ENCODE measurements at regions not wholly inside any gene's neighbourhood (a gene's known extent, or its start where the extent isn't known, plus 50 kb on each side); places are given as distances from the start of the nearest gene placed in this dataset.

- ATAC-seq (replicated peaks in 1 of 2), result no peak
- Mint-ChIP-seq H3K27me3 (ENCODE audit: low read depth) (peaks cover 40% of the 10 kb centered on the region), H3K36me3 (ENCODE audit: insufficient read depth in 2 of 2) (no peaks in the 10 kb centered on the region), H3K9me3 (peaks cover 0 to 1% of the 10 kb centered on the region in 2 donors), H3K27ac (no peak overlapping the region), H3K4me3 (no peak overlapping the region), H3K4me1 (ENCODE audit: low read depth) (peaks cover 8% of the 10 kb centered on the region)
- no peak for DNase-seq
These were observed 179.2 kb upstream of the PROK2 start for GRCh38 chr3:71964170-71964569.

- peak; percentile 54 to 76 for ATAC-seq (replicated peaks in 1 of 2)
- H3K27ac Mint-ChIP-seq, result no peak overlapping the region
- H3K36me3 Mint-ChIP-seq (ENCODE audit: insufficient read depth in 2 of 2), result peaks cover 0 to under 1% of the 10 kb centered on the region in 2 donors
These were observed 177.8 kb upstream of the PROK2 start for GRCh38 chr3:71962561-71963240.

GRCh38 chr3:71961891-71962290 lies 176.9 kb upstream of the PROK2 start:
- no peak for DNase-seq
- Mint-ChIP-seq H3K36me3 (ENCODE audit: insufficient read depth in 2 of 2) (peaks cover 0 to 5% of the 10 kb centered on the region in 2 donors), H3K27ac (no peak overlapping the region), H3K4me1 (ENCODE audit: low read depth) (peaks cover 27% of the 10 kb centered on the region), H3K4me3 (no peak overlapping the region), H3K9me3 (peaks cover 0 to 1% of the 10 kb centered on the region in 2 donors), H3K27me3 (ENCODE audit: low read depth) (peaks cover 30% of the 10 kb centered on the region)
- ATAC-seq (replicated peaks in 1 of 2), result no peak

More at GRCh38 chr3:71962561-71963240, 177.8 kb upstream of the PROK2 start:
- Mint-ChIP-seq H3K4me1 (ENCODE audit: low read depth) (peaks cover 21% of the 10 kb centered on the region), H3K27me3 (ENCODE audit: low read depth) (peaks cover 33% of the 10 kb centered on the region), H3K9me3 (peaks cover 0 to 1% of the 10 kb centered on the region in 2 donors), H3K4me3 (no peak overlapping the region)
- no peak for DNase-seq

GRCh38 chr3:71961378-71961777 lies 176.4 kb upstream of the PROK2 start:
- peaks cover 0 to 5% of the 10 kb centered on the region in 2 donors for H3K36me3 Mint-ChIP-seq (ENCODE audit: insufficient read depth in 2 of 2)
- no peak overlapping the region for H3K27ac Mint-ChIP-seq
- no peak for ATAC-seq (replicated peaks in 1 of 2)
- peaks cover 0 to 1% of the 10 kb centered on the region in 2 donors for H3K9me3 Mint-ChIP-seq
- H3K4me1 Mint-ChIP-seq (ENCODE audit: low read depth), result peaks cover 27% of the 10 kb centered on the region
- DNase-seq, result no peak
- H3K27me3 Mint-ChIP-seq (ENCODE audit: low read depth), result peaks cover 25% of the 10 kb centered on the region
- H3K4me3 Mint-ChIP-seq, result no peak overlapping the region

GRCh38 chr3:71958533-71958932 lies 173.6 kb upstream of the PROK2 start:
- Mint-ChIP-seq H3K4me1 (ENCODE audit: low read depth) (peaks cover 42% of the 10 kb centered on the region), H3K36me3 (ENCODE audit: insufficient read depth in 2 of 2) (peaks cover 0 to 5% of the 10 kb centered on the region in 2 donors), H3K9me3 (no peaks in the 10 kb centered on the region), H3K27me3 (ENCODE audit: low read depth) (peaks cover 12% of the 10 kb centered on the region), H3K4me3 (peak overlapping the region; percentile 23 to 56), H3K27ac (no peak overlapping the region)
- peak in 1 of 2 donors; percentile 16 for DNase-seq
- ATAC-seq (replicated peaks in 1 of 2), result peak; percentile 60 to 72

- H3K27me3 Mint-ChIP-seq (ENCODE audit: low read depth), result peaks cover 12% of the 10 kb centered on the region
- H3K27ac Mint-ChIP-seq, result no peak overlapping the region
- peaks cover 34% of the 10 kb centered on the region for H3K4me1 Mint-ChIP-seq (ENCODE audit: low read depth)
- DNase-seq, result no peak
- no peak for ATAC-seq (replicated peaks in 1 of 2)
- H3K4me3 Mint-ChIP-seq, result peak overlapping the region in 1 of 2 donors; percentile 7
- H3K36me3 Mint-ChIP-seq (ENCODE audit: insufficient read depth in 2 of 2), result peaks cover 0 to 5% of the 10 kb centered on the region in 2 donors
- no peaks in the 10 kb centered on the region for H3K9me3 Mint-ChIP-seq
These were observed 171.8 kb upstream of the PROK2 start for GRCh38 chr3:71956716-71957115.

GRCh38 chr3:71956069-71956340 lies 171.1 kb upstream of the PROK2 start:
- H3K27me3 Mint-ChIP-seq (ENCODE audit: low read depth), result peaks cover 7% of the 10 kb centered on the region
- peak in 1 of 2 donors; percentile 39 for ATAC-seq (replicated peaks in 1 of 2)
- no peaks in the 10 kb centered on the region for H3K9me3 Mint-ChIP-seq
- no peak for DNase-seq
- H3K36me3 Mint-ChIP-seq (ENCODE audit: insufficient read depth in 2 of 2), result peaks cover 0 to 5% of the 10 kb centered on the region in 2 donors
- H3K4me1 Mint-ChIP-seq (ENCODE audit: low read depth), result peaks cover 34% of the 10 kb centered on the region
- peak overlapping the region; percentile 60 to 72 for H3K4me3 Mint-ChIP-seq
- H3K27ac Mint-ChIP-seq, result no peak overlapping the region

GRCh38 chr3:71955240-71956068 lies 170.5 kb upstream of the PROK2 start:
- peak overlapping the region; percentile 72 for H3K27ac Mint-ChIP-seq
- ATAC-seq (replicated peaks in 1 of 2) (peak; percentile 82 to 90), DNase-seq (peak; percentile 48 to 61)
- H3K27me3 Mint-ChIP-seq (ENCODE audit: low read depth), result peaks cover 1% of the 10 kb centered on the region
- peaks cover 0 to 5% of the 10 kb centered on the region in 2 donors for H3K36me3 Mint-ChIP-seq (ENCODE audit: insufficient read depth in 2 of 2)
- peaks cover 34% of the 10 kb centered on the region for H3K4me1 Mint-ChIP-seq (ENCODE audit: low read depth)
- peak overlapping the region; percentile 60 to 72 for H3K4me3 Mint-ChIP-seq
- no peaks in the 10 kb centered on the region for H3K9me3 Mint-ChIP-seq

GRCh38 chr3:71951842-71952241 lies 166.9 kb upstream of the PROK2 start:
- H3K9me3 Mint-ChIP-seq, result no peaks in the 10 kb centered on the region
- ATAC-seq (replicated peaks in 1 of 2) (no peak), DNase-seq (no peak)
- H3K4me3 Mint-ChIP-seq, result no peak overlapping the region
- peaks cover 7% of the 10 kb centered on the region for H3K27me3 Mint-ChIP-seq (ENCODE audit: low read depth)
- no peaks in the 10 kb centered on the region for H3K36me3 Mint-ChIP-seq (ENCODE audit: insufficient read depth in 2 of 2)
- no peak overlapping the region for H3K27ac Mint-ChIP-seq
- H3K4me1 Mint-ChIP-seq (ENCODE audit: low read depth), result peaks cover 16% of the 10 kb centered on the region

GRCh38 chr3:71951361-71951760 lies 166.4 kb upstream of the PROK2 start:
- Mint-ChIP-seq H3K9me3 (no peaks in the 10 kb centered on the region), H3K4me1 (ENCODE audit: low read depth) (peaks cover 15% of the 10 kb centered on the region), H3K27me3 (ENCODE audit: low read depth) (peaks cover 8% of the 10 kb centered on the region), H3K4me3 (no peak overlapping the region), H3K27ac (no peak overlapping the region), H3K36me3 (ENCODE audit: insufficient read depth in 2 of 2) (no peaks in the 10 kb centered on the region)
- DNase-seq, result no peak
- no peak for ATAC-seq (replicated peaks in 1 of 2)

GRCh38 chr3:71949442-71949841 lies 164.5 kb upstream of the PROK2 start:
- DNase-seq (no peak), ATAC-seq (replicated peaks in 1 of 2) (no peak)
- Mint-ChIP-seq H3K36me3 (ENCODE audit: insufficient read depth in 2 of 2) (no peaks in the 10 kb centered on the region), H3K4me1 (ENCODE audit: low read depth) (no peaks in the 10 kb centered on the region), H3K27me3 (ENCODE audit: low read depth) (peaks cover 8% of the 10 kb centered on the region), H3K9me3 (no peaks in the 10 kb centered on the region), H3K4me3 (no peak overlapping the region), H3K27ac (no peak overlapping the region)

- Mint-ChIP-seq H3K4me1 (ENCODE audit: low read depth) (no peaks in the 10 kb centered on the region), H3K36me3 (ENCODE audit: insufficient read depth in 2 of 2) (no peaks in the 10 kb centered on the region), H3K4me3 (no peak overlapping the region), H3K27ac (no peak overlapping the region), H3K9me3 (peaks cover 0 to 1% of the 10 kb centered on the region in 2 donors), H3K27me3 (ENCODE audit: low read depth) (peaks cover 33% of the 10 kb centered on the region)
- no peak for ATAC-seq (replicated peaks in 1 of 2)
- no peak for DNase-seq
These were observed 159.6 kb upstream of the PROK2 start for GRCh38 chr3:71944482-71945065.

GRCh38 chr3:71942432-71943187 lies 157.7 kb upstream of the PROK2 start:
- ATAC-seq (replicated peaks in 1 of 2) (no peak), DNase-seq (no peak)
- Mint-ChIP-seq H3K4me3 (no peak overlapping the region), H3K9me3 (peaks cover 0 to 1% of the 10 kb centered on the region in 2 donors), H3K36me3 (ENCODE audit: insufficient read depth in 2 of 2) (no peaks in the 10 kb centered on the region), H3K27me3 (ENCODE audit: low read depth) (peaks cover 33% of the 10 kb centered on the region), H3K4me1 (ENCODE audit: low read depth) (no peaks in the 10 kb centered on the region), H3K27ac (no peak overlapping the region)
